PC-3 (cell line): ENCODE measurements at regions not wholly inside any gene's neighbourhood (a gene's known extent, or its start where the extent isn't known, plus 50 kb on each side); places are given as distances from the start of the nearest gene placed in this dataset.

ENCODE experiments used
- ATAC-seq: fragments of 200-7000 bp; cut with Tn5 transposase; 2 replicates; pipeline ENCODE4 v1.9.1; 2020; ENCODE audit warnings: mild to moderate bottlenecking, moderate library complexity
- BruUV-seq: library from RNA; stranded (reverse); fragments of 400-500 nt; replicated peaks from 2 replicates; lab custom pipeline; 2021; lab: Mats Ljungman, UMichigan
- CTCF ChIA-PET: fragments of 300-600 bp; sonication (Branson Sonifier 250); formaldehyde crosslinking; loops from one replicate; lab custom pipeline; 2022; ENCODE audit warnings: antibody characterized with exemption; lab: Charles Lee
- POLR2A ChIA-PET: fragments of 300-600 bp; sonication (Branson Sonifier 250); formaldehyde crosslinking; loops from one replicate; lab custom pipeline; 2022; ENCODE audit warnings: antibody characterized with exemption; ENCODE audit not compliant: unreplicated experiment; lab: Charles Lee
- DNase-seq: peaks from one replicate; pipeline ENCODE4 v3.0.0-alpha.2; 2015
- H2AFZ ChIP-seq: fragments of 300-600 bp; sonication (generic); 2 replicates; pipeline ENCODE4 v1.6.0; 2016; ENCODE audit warnings: antibody characterized with exemption, low read length
- H3F3A ChIP-seq: fragments of 300-600 bp; sonication (generic); one replicate; pipeline ENCODE4 v1.6.0; 2017; ENCODE audit warnings: antibody characterized with exemption, low read length, control low read depth, mild to moderate bottlenecking; ENCODE audit not compliant: unreplicated experiment
- H3K27ac ChIP-seq: fragments of 300-600 bp; sonication (generic); 2 replicates; pipeline ENCODE4 v1.5.1; 2016; ENCODE audit warnings: mild to moderate bottlenecking, low read length
- H3K27me3 ChIP-seq: fragments of 300-600 bp; sonication (generic); 2 replicates; pipeline ENCODE4 v1.6.1; 2016; ENCODE audit warnings: low read length, mixed read lengths
- H3K36me3 ChIP-seq: fragments of 300-600 bp; sonication (generic); 2 replicates; pipeline ENCODE4 v1.6.1; 2016; ENCODE audit warnings: low read depth, mixed run types, low read length, mixed read lengths
- H3K4me1 ChIP-seq: fragments of 300-600 bp; sonication (generic); 2 replicates; pipeline ENCODE4 v1.5.1; 2016; ENCODE audit warnings: low read length; ENCODE audit not compliant: insufficient read depth
- H3K4me2 ChIP-seq: fragments of 300-600 bp; sonication (generic); 2 replicates; pipeline ENCODE4 v1.6.0; 2016; ENCODE audit warnings: low read length
- H3K4me3 ChIP-seq: fragments of 300-600 bp; sonication (generic); 2 replicates; pipeline ENCODE4 v1.5.1; 2016; ENCODE audit warnings: mild to moderate bottlenecking, low read length, mixed read lengths
- H3K79me2 ChIP-seq: fragments of 300-600 bp; sonication (generic); 2 replicates; pipeline ENCODE4 v1.6.1; 2017; ENCODE audit warnings: low read length, mixed read lengths
- H3K9ac ChIP-seq: fragments of 300-600 bp; sonication (generic); 2 replicates; pipeline ENCODE4 v1.6.0; 2016; ENCODE audit warnings: mild to moderate bottlenecking, low read length
- H3K9me2 ChIP-seq: fragments of 300-600 bp; sonication (generic); replicated peaks from 2 replicates; pipeline ENCODE4 v1.6.1; 2016; ENCODE audit warnings: mixed run types, low read length, mixed read lengths
- H3K9me3 ChIP-seq: fragments of 300-600 bp; sonication (generic); 2 replicates; pipeline ENCODE4 v1.6.1; 2016; ENCODE audit warnings: low read length, mixed read lengths
- H4K20me1 ChIP-seq: fragments of 300-600 bp; sonication (generic); 2 replicates; pipeline ENCODE4 v1.6.1; 2016; ENCODE audit warnings: low read length, mixed read lengths
- EZH2 ChIP-seq: fragments of 300-600 bp; sonication (generic); IDR thresholded peaks from one replicate; pipeline ENCODE4 v1.6.1; 2017; ENCODE audit warnings: antibody characterized with exemption, mild to moderate bottlenecking, low read length; ENCODE audit not compliant: unreplicated experiment
- EZH2phosphoT487 ChIP-seq: fragments of 300-600 bp; sonication (generic); IDR thresholded peaks from 2 replicates; pipeline ENCODE4 v1.6.1; 2018; ENCODE audit warnings: mild to moderate bottlenecking, antibody characterized with exemption, low read length, borderline replicate concordance
- intact Hi-C: fragments of 100-400 bp; cut with micrococcal nuclease; formaldehyde crosslinking; loops from 2 replicates; pipeline ENCODE4 v1.9.0; 2023
- TF ChIP-seq, protein P1 (sequence below): fragments of 300-600 bp; sonication (generic); conservative IDR thresholded peaks from 2 replicates; pipeline ENCODE4 v1.5.1; 2017; ENCODE audit warnings: antibody characterized with exemption, low read depth, mild to moderate bottlenecking, low read length

DNA sequence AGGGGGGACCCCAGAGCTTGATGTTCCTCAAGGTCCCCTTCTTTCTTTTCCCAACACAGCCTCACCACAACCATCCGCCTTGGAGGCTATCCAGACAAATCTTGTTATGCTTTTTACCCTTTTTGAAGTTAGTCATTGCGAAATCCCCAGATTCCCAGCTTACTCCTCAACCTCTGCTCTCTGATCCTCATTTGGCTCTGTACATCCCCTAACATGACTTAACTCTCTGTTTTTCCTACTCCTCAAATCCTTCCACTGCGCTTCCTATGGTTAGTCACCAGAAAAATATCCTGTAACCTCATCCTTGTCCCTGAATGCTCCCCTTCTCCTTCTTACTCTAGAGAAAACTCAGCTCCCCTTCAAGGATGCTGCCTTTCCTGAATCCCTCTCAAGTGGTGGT lies 189.1 kb upstream of the POU3F1 start:
- Histone ChIP-seq H2AFZ (no peak overlapping the region), H3K27ac (no peak overlapping the region), H3F3A (no peaks in the 10 kb centered on the region), H3K9me3 (no peaks in the 10 kb centered on the region), H4K20me1 (no peaks in the 10 kb centered on the region), H3K79me2 (no peaks in the 10 kb centered on the region), H3K27me3 (peaks cover 71% of the 10 kb centered on the region), H3K4me1 (no peaks in the 10 kb centered on the region), H3K36me3 (no peaks in the 10 kb centered on the region), H3K9me2 (no peaks in the 10 kb centered on the region), H3K4me2 (no peak overlapping the region), H3K4me3 (no peak overlapping the region), H3K9ac (no peak overlapping the region)
- no peak for DNase-seq
- intact Hi-C loops = no loop called here
- ATAC-seq = no peak
- ChIA-PET POLR2A (no interaction called here), CTCF (no interaction called here)
- no peak for TF ChIP-seq EZH2
- no peak for TF ChIP-seq EZH2phosphoT487
- TF ChIP-seq, protein P1, sequence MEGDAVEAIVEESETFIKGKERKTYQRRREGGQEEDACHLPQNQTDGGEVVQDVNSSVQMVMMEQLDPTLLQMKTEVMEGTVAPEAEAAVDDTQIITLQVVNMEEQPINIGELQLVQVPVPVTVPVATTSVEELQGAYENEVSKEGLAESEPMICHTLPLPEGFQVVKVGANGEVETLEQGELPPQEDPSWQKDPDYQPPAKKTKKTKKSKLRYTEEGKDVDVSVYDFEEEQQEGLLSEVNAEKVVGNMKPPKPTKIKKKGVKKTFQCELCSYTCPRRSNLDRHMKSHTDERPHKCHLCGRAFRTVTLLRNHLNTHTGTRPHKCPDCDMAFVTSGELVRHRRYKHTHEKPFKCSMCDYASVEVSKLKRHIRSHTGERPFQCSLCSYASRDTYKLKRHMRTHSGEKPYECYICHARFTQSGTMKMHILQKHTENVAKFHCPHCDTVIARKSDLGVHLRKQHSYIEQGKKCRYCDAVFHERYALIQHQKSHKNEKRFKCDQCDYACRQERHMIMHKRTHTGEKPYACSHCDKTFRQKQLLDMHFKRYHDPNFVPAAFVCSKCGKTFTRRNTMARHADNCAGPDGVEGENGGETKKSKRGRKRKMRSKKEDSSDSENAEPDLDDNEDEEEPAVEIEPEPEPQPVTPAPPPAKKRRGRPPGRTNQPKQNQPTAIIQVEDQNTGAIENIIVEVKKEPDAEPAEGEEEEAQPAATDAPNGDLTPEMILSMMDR = no peak
- BruUV-seq = no TSS peak

DNA sequence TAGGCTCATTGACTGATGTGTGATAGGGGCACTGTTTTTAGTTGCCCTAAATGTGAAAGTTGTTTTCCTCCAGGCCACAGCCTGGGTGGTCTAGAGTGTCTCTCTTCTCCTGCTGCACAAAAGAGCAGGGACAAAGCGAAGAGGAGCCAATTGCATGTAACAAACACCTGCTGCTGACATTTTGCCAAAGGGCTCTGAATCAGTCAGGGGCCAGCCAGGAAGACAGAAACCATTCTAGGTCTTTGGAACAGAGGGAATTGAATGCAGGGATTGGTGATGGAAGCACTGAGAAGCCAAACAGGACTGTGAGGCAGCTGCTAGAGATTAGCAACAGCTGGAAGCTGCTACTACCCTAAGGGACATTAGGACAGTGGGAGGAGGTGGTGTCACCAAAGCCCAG lies 185.3 kb upstream of the POU3F1 start:
- Histone ChIP-seq H3K4me1 (no peaks in the 10 kb centered on the region), H3K9me2 (no peaks in the 10 kb centered on the region), H2AFZ (no peak overlapping the region), H3K36me3 (no peaks in the 10 kb centered on the region), H3K27ac (no peak overlapping the region), H3K79me2 (no peaks in the 10 kb centered on the region), H3K27me3 (peaks cover 68% of the 10 kb centered on the region), H4K20me1 (no peaks in the 10 kb centered on the region), H3K9me3 (no peaks in the 10 kb centered on the region), H3K4me3 (no peak overlapping the region), H3F3A (no peaks in the 10 kb centered on the region), H3K4me2 (no peak overlapping the region), H3K9ac (no peak overlapping the region)
- no peak for TF ChIP-seq EZH2phosphoT487
- ATAC-seq = no peak
- intact Hi-C loops = no loop called here
- no TSS peak for BruUV-seq
- POLR2A ChIA-PET = no interaction called here
- CTCF ChIA-PET = no interaction called here
- no peak for DNase-seq

GRCh38 chr1:38228718-38229117 lies 182.1 kb upstream of the POU3F1 start:
- CTCF ChIA-PET = no interaction called here

More at GRCh38 chr1:38228718-38229117, 182.1 kb upstream of the POU3F1 start:
- Histone ChIP-seq H3F3A (no peaks in the 10 kb centered on the region), H3K9me3 (no peaks in the 10 kb centered on the region), H2AFZ (no peak overlapping the region), H3K4me3 (no peak overlapping the region), H4K20me1 (no peaks in the 10 kb centered on the region), H3K9ac (no peak overlapping the region), H3K27ac (no peak overlapping the region), H3K79me2 (no peaks in the 10 kb centered on the region), H3K36me3 (no peaks in the 10 kb centered on the region), H3K9me2 (no peaks in the 10 kb centered on the region), H3K4me1 (no peaks in the 10 kb centered on the region), H3K27me3 (peaks cover 51% of the 10 kb centered on the region), H3K4me2 (no peak overlapping the region)
- no TSS peak for BruUV-seq
- TF ChIP-seq, protein P1 = no peak
- no peak for TF ChIP-seq EZH2phosphoT487
- no peak for TF ChIP-seq EZH2
- intact Hi-C loops = no loop called here
- DNase-seq (no peak), ATAC-seq (no peak)
- POLR2A ChIA-PET = no interaction called here
